ENCODE measurements at regions not wholly inside any gene's neighbourhood (a gene's known extent, or its start where the extent isn't known, plus 50 kb on each side); places are given as distances from the start of the nearest gene placed in this dataset.

DNA sequence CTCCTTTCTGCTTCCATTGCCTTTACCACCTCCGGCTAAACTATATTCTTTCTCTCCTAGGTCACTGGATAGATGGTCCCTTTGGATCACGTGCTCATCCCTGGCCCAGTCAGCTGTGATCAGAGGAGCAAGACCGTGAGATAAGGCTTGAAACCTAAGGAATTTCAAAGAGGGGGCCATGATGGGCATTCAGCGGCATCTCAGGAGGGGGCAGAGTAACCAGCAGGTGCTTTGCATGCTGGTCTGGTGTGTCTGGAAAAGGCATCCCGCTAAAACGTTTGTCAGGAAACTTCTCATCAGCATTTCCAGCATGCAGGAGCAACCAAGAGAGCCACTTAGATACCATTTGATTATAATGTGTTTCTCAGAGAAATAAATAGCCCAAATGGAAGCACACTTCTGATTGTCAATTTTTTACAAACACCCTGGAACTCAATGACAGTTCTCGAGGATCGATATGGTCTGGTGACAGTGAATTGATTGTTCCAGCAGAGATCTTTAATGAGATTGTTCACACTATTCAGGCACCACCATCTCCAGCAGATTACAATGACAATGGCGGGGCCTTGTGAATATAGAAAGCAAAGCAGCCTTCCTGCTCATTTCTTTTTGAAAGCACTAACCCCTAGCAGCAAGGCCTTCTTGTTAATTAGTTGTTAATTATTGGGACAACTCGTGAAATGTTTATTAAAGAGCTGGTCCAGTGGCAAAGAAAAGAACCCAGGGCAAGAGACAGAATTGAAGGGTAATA is 327.1 kb downstream of the PTTG2 start:
- no peak overlapping the region for H3K4me3 ChIP-seq (ENCODE audit: insufficient read length, low read depth)
- H3K9me3 ChIP-seq (ENCODE audit: insufficient read depth, low read length): no peaks in the 10 kb centered on the region
- no peak overlapping the region for H3K9ac ChIP-seq (ENCODE audit: insufficient read length, low read depth)
- H3K27me3 ChIP-seq (ENCODE audit: insufficient read depth, insufficient read length): no peaks in the 10 kb centered on the region
- TF ChIP-seq YY1 (IDR thresholded peaks at IDR 0.05; ENCODE audit: insufficient read depth, insufficient read length) (no peak), ZNF274 (IDR thresholded peaks at IDR 0.05; ENCODE audit: low read depth, low read length) (no peak), SUZ12 (IDR thresholded peaks at IDR 0.05; ENCODE audit: extremely low read depth, insufficient read depth, insufficient read length) (no peak)
- no peaks in the 10 kb centered on the region for H3K4me1 ChIP-seq (ENCODE audit: insufficient read depth, insufficient read length)
- no peak for DNase-seq (ENCODE audit: low read depth, low spot score)
- H3K36me3 ChIP-seq (ENCODE audit: insufficient read depth, insufficient read length, low read length): no peaks in the 10 kb centered on the region

DNA sequence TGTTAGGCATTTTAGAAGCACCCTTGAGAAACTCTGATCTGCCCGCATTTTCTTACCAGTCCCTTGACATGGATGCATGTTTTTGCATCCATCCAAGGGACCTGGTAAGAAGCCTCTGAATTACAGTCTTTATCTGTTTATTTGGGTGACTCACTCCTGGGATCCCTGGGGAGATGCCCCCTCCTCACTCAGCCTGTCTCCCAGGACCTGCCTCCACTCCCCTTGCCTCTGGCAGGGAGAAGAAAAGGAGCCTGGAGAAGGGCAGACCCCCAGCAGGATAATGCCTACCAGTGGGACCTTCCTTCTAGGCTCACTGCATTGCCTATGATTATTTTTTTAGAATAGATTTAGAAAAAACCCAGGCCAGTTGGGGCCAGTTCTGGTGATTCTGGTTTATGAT is 329.4 kb downstream of the PTTG2 start:
- no peaks in the 10 kb centered on the region for H3K36me3 ChIP-seq (ENCODE audit: insufficient read depth, insufficient read length, low read length)
- no peaks in the 10 kb centered on the region for H3K9me3 ChIP-seq (ENCODE audit: insufficient read depth, low read length)

DNA sequence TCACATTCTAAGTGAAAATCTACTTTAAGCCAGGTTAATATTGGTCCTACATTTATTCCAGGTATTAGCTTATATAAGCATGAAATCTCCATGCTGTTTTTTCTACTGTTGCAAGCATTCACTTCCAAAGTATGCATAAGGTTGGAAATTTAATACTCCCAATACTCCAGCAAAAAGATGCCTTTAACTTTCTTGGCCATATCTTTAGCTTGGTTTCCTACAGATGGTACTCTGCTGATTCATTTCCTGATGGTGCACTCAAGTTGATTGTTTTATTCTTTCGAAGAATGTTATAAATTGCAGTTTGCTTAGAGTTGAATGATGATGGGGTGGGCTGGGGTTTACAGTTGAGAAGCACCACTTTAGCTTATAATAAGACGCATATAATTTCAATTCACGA is 330.2 kb downstream of the PTTG2 start:
- H3K4me3 ChIP-seq (ENCODE audit: insufficient read length, low read depth): no peak overlapping the region
- H3K36me3 ChIP-seq (ENCODE audit: insufficient read depth, insufficient read length, low read length): no peaks in the 10 kb centered on the region
- no peak for TF ChIP-seq YY1 (IDR thresholded peaks at IDR 0.05; ENCODE audit: insufficient read depth, insufficient read length)
- TF ChIP-seq ZNF274 (IDR thresholded peaks at IDR 0.05; ENCODE audit: low read depth, low read length): no peak
- no peak for TF ChIP-seq SUZ12 (IDR thresholded peaks at IDR 0.05; ENCODE audit: extremely low read depth, insufficient read depth, insufficient read length)
- no peaks in the 10 kb centered on the region for H3K4me1 ChIP-seq (ENCODE audit: insufficient read depth, insufficient read length)
- DNase-seq (ENCODE audit: low read depth, low spot score): no peak
- H3K27me3 ChIP-seq (ENCODE audit: insufficient read depth, insufficient read length): no peaks in the 10 kb centered on the region
- H3K9ac ChIP-seq (ENCODE audit: insufficient read length, low read depth): no peak overlapping the region
- H3K9me3 ChIP-seq (ENCODE audit: insufficient read depth, low read length): no peaks in the 10 kb centered on the region

More for the DNA sequence above, 329.4 kb downstream of the PTTG2 start:
- no peak overlapping the region for H3K4me3 ChIP-seq (ENCODE audit: insufficient read length, low read depth)
- no peak overlapping the region for H3K9ac ChIP-seq (ENCODE audit: insufficient read length, low read depth)
- no peaks in the 10 kb centered on the region for H3K4me1 ChIP-seq (ENCODE audit: insufficient read depth, insufficient read length)
- no peak for TF ChIP-seq YY1 (IDR thresholded peaks at IDR 0.05; ENCODE audit: insufficient read depth, insufficient read length)
- TF ChIP-seq ZNF274 (IDR thresholded peaks at IDR 0.05; ENCODE audit: low read depth, low read length): no peak
- TF ChIP-seq SUZ12 (IDR thresholded peaks at IDR 0.05; ENCODE audit: extremely low read depth, insufficient read depth, insufficient read length): no peak
- DNase-seq (ENCODE audit: low read depth, low spot score): no peak
- H3K27me3 ChIP-seq (ENCODE audit: insufficient read depth, insufficient read length): no peaks in the 10 kb centered on the region

DNA sequence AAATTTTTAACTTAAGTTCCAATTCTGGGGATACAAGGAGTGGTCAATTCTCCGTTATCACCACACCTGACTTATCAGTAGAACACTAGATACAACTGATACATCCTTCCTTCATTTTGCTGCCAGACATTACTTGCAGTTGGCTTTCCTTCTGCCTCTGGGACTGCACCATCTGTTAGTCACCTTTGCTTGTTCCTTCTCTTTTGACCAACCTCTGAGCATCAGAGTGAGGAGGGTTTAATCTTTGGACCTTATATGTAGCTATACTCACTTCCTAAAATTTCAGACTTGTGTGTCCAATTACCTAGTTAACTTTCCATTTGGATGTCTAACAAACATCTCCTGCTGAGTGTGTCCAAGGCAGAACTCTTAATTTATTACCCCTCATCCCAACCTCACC is 330.7 kb downstream of the PTTG2 start:
- no peaks in the 10 kb centered on the region for H3K27me3 ChIP-seq (ENCODE audit: insufficient read depth, insufficient read length)
- DNase-seq (ENCODE audit: low read depth, low spot score): no peak
- H3K36me3 ChIP-seq (ENCODE audit: insufficient read depth, insufficient read length, low read length): no peaks in the 10 kb centered on the region
- H3K4me1 ChIP-seq (ENCODE audit: insufficient read depth, insufficient read length): no peaks in the 10 kb centered on the region
- no peaks in the 10 kb centered on the region for H3K9me3 ChIP-seq (ENCODE audit: insufficient read depth, low read length)
- no peak overlapping the region for H3K9ac ChIP-seq (ENCODE audit: insufficient read length, low read depth)
- TF ChIP-seq SUZ12 (IDR thresholded peaks at IDR 0.05; ENCODE audit: extremely low read depth, insufficient read depth, insufficient read length) (no peak), ZNF274 (IDR thresholded peaks at IDR 0.05; ENCODE audit: low read depth, low read length) (no peak), YY1 (IDR thresholded peaks at IDR 0.05; ENCODE audit: insufficient read depth, insufficient read length) (no peak)
- no peak overlapping the region for H3K4me3 ChIP-seq (ENCODE audit: insufficient read length, low read depth)

DNA sequence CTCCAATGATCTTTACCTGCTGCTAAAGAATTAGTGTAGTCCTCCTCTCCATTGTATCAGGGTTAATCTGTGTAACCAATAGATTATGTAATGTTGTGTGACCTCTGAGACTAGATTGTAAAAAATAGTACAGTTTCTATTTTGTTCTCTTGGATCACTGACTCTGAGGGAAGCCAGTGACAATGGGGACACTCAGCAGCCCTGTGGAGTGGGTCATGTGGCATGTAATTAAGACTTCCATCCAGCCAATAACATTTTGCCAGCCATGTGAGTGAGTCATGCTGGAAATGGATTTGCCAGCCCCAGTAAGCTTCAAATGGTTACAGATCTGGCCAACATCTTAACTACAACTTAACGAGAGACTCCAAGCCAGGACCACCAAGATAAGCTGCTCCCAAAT is 332.3 kb downstream of the PTTG2 start:
- Histone ChIP-seq H3K27me3 (ENCODE audit: insufficient read depth, insufficient read length) (no peaks in the 10 kb centered on the region), H3K9me3 (ENCODE audit: insufficient read depth, low read length) (no peaks in the 10 kb centered on the region), H3K9ac (ENCODE audit: insufficient read length, low read depth) (no peak overlapping the region), H3K36me3 (ENCODE audit: insufficient read depth, insufficient read length, low read length) (no peaks in the 10 kb centered on the region), H3K4me3 (ENCODE audit: insufficient read length, low read depth) (no peak overlapping the region), H3K4me1 (ENCODE audit: insufficient read depth, insufficient read length) (no peaks in the 10 kb centered on the region)
- DNase-seq (ENCODE audit: low read depth, low spot score): no peak
- TF ChIP-seq SUZ12 (IDR thresholded peaks at IDR 0.05; ENCODE audit: extremely low read depth, insufficient read depth, insufficient read length) (no peak), ZNF274 (IDR thresholded peaks at IDR 0.05; ENCODE audit: low read depth, low read length) (no peak), YY1 (IDR thresholded peaks at IDR 0.05; ENCODE audit: insufficient read depth, insufficient read length) (no peak)

DNA sequence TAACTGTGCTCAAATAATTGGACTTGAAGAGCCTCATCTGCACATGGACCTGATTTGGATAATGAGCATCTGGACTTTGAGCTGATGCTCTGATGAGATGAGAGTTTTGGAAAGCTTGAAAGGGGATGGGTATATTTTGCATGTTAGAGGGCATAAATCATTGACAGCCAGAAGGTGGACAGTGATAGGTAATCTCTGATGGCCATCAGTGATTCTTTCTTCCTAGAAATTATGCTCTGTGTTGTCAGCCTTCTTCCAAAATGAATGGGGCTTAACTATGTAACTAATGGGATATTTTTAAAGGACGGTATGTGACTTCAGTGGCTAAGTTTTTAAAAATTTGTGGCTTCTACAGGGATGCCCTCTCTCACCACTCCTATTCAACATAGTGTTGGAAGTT is 334.0 kb downstream of the PTTG2 start:
- no peak for TF ChIP-seq YY1 (IDR thresholded peaks at IDR 0.05; ENCODE audit: insufficient read depth, insufficient read length)
- no peak for TF ChIP-seq SUZ12 (IDR thresholded peaks at IDR 0.05; ENCODE audit: extremely low read depth, insufficient read depth, insufficient read length)
- no peak for TF ChIP-seq ZNF274 (IDR thresholded peaks at IDR 0.05; ENCODE audit: low read depth, low read length)
- Histone ChIP-seq H3K4me3 (ENCODE audit: insufficient read length, low read depth) (no peak overlapping the region), H3K9me3 (ENCODE audit: insufficient read depth, low read length) (peaks cover 5% of the 10 kb centered on the region; the same call in 1 of the 2 replicates)

DNA sequence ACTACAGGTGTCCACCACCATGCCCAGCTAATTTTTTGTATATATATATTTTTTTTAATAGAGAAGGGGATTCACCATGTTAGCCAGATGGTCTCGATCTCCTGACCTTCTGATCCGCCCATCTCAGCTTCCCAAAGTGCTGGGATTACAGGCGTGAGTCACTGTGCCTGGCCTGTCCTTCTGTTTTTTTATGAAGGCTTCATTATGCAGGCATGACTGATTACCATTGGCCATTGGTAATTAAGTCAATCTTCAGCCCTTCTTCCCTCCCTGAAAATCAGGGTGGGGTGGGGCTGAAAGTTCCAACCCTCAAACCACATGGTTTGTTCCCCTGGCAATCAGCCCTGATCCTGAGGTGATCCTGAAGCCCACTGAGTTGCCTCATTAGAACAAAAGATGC is 336.9 kb downstream of the PTTG2 start:
- no peaks in the 10 kb centered on the region for H3K4me1 ChIP-seq (ENCODE audit: insufficient read depth, insufficient read length)
- H3K9me3 ChIP-seq (ENCODE audit: insufficient read depth, low read length): peaks cover 5% of the 10 kb centered on the region; the same call in 1 of the 2 replicates
- no peaks in the 10 kb centered on the region for H3K27me3 ChIP-seq (ENCODE audit: insufficient read depth, insufficient read length)
- DNase-seq (ENCODE audit: low read depth, low spot score): no peak
- TF ChIP-seq YY1 (IDR thresholded peaks at IDR 0.05; ENCODE audit: insufficient read depth, insufficient read length) (no peak), ZNF274 (IDR thresholded peaks at IDR 0.05; ENCODE audit: low read depth, low read length) (no peak), SUZ12 (IDR thresholded peaks at IDR 0.05; ENCODE audit: extremely low read depth, insufficient read depth, insufficient read length) (no peak)
- no peaks in the 10 kb centered on the region for H3K36me3 ChIP-seq (ENCODE audit: insufficient read depth, insufficient read length, low read length)
- no peak overlapping the region for H3K9ac ChIP-seq (ENCODE audit: insufficient read length, low read depth)
- no peak overlapping the region for H3K4me3 ChIP-seq (ENCODE audit: insufficient read length, low read depth)

More for the DNA sequence above, 334.0 kb downstream of the PTTG2 start:
- DNase-seq (ENCODE audit: low read depth, low spot score): no peak
- Histone ChIP-seq H3K9ac (ENCODE audit: insufficient read length, low read depth) (no peak overlapping the region), H3K4me1 (ENCODE audit: insufficient read depth, insufficient read length) (no peaks in the 10 kb centered on the region), H3K36me3 (ENCODE audit: insufficient read depth, insufficient read length, low read length) (no peaks in the 10 kb centered on the region), H3K27me3 (ENCODE audit: insufficient read depth, insufficient read length) (no peaks in the 10 kb centered on the region)
